OCI-LY1 (cell line): ENCODE measurements at regions not wholly inside any gene's neighbourhood (a gene's known extent, or its start where the extent isn't known, plus 50 kb on each side); places are given as distances from the start of the nearest gene placed in this dataset.

ENCODE experiments used
- H2AFZ ChIP-seq: fragments of 200-600 bp; sonication (generic), shearing (Covaris generic); 2 replicates; pipeline ENCODE4 v1.6.0; 2014; ENCODE audit warnings: antibody characterized with exemption, mild to moderate bottlenecking, low read length
- H3F3A ChIP-seq: fragments of 200-600 bp; sonication (generic), shearing (Covaris generic); 2 replicates; pipeline ENCODE4 v1.6.0; 2014; ENCODE audit warnings: mild to moderate bottlenecking, antibody characterized with exemption, low read length, moderate library complexity; ENCODE audit not compliant: insufficient read depth
- H3K27ac ChIP-seq: fragments of 200-600 bp; sonication (generic); 2 replicates; pipeline ENCODE4 v1.5.1; 2014; ENCODE audit warnings: low read length, mixed run types, mild to moderate bottlenecking, low read depth; ENCODE audit not compliant: poor library complexity, severe bottlenecking
- H3K27me3 ChIP-seq: fragments of 200-600 bp; sonication (generic); 2 replicates; pipeline ENCODE4 v1.6.0; 2014; ENCODE audit warnings: antibody characterized with exemption, mild to moderate bottlenecking, low read length, moderate library complexity; ENCODE audit not compliant: insufficient read depth
- H3K36me3 ChIP-seq: fragments of 200-600 bp; sonication (generic); 2 replicates; pipeline ENCODE4 v1.6.1; 2014; ENCODE audit warnings: mild to moderate bottlenecking, antibody characterized with exemption, low read length, moderate library complexity, mixed read lengths; ENCODE audit not compliant: insufficient read depth
- H3K4me1 ChIP-seq: fragments of 200-600 bp; sonication (generic); 2 replicates; pipeline ENCODE4 v1.5.1; 2014; ENCODE audit warnings: mild to moderate bottlenecking, low read length, moderate library complexity; ENCODE audit not compliant: insufficient read depth, severe bottlenecking
- H3K4me2 ChIP-seq: fragments of 200-600 bp; sonication (generic), shearing (Covaris generic); 2 replicates; pipeline ENCODE4 v1.6.1; 2014; ENCODE audit warnings: low read length
- H3K4me3 ChIP-seq: fragments of 200-600 bp; sonication (generic); 2 replicates; pipeline ENCODE4 v1.5.1; 2014; ENCODE audit warnings: low read length, low read depth, mild to moderate bottlenecking, mixed read lengths; ENCODE audit not compliant: poor library complexity, severe bottlenecking
- H3K79me2 ChIP-seq: fragments of 200-600 bp; shearing (Covaris generic); 2 replicates; pipeline ENCODE4 v1.6.1; 2016; ENCODE audit warnings: mixed run types, low read length, mixed read lengths; ENCODE audit not compliant: insufficient read depth
- H3K9ac ChIP-seq: fragments of 200-600 bp; sonication (generic), shearing (Covaris generic); 2 replicates; pipeline ENCODE4 v1.6.1; 2014; ENCODE audit warnings: mild to moderate bottlenecking, low read length, mixed read lengths
- H3K9me2 ChIP-seq: fragments of 200-600 bp; sonication (generic), shearing (Covaris generic); 2 replicates; pipeline ENCODE4 v1.6.1; 2014; ENCODE audit warnings: low read depth, mild to moderate bottlenecking, low read length, mixed read lengths
- H3K9me3 ChIP-seq: fragments of 200-600 bp; shearing (Covaris generic); 2 replicates; pipeline ENCODE4 v1.6.1; 2014; ENCODE audit warnings: low read length, mixed read lengths
- H4K20me1 ChIP-seq: fragments of 200-600 bp; sonication (generic), shearing (Covaris generic); 2 replicates; pipeline ENCODE4 v1.6.0; 2016; ENCODE audit warnings: mild to moderate bottlenecking, low read length; ENCODE audit not compliant: insufficient read depth
- CTCF ChIP-seq: fragments of 200-600 bp; sonication (generic), shearing (Covaris generic); IDR thresholded peaks from 2 replicates; pipeline ENCODE4 v1.5.1; 2017; ENCODE audit warnings: mild to moderate bottlenecking, antibody characterized with exemption, low read length, moderate library complexity, mixed read lengths
- EZH2 ChIP-seq: fragments of 200-600 bp; sonication (generic), shearing (Covaris generic); IDR thresholded peaks from 2 replicates; pipeline ENCODE4 v1.8.0; 2017; ENCODE audit warnings: borderline replicate concordance, mixed run types, mild to moderate bottlenecking, antibody characterized with exemption, low read length, moderate library complexity, mixed read lengths

GRCh38 chr5:44568519-44568918 is 179.3 kb upstream of the FGF10 start:
- Histone ChIP-seq H3K4me1 (no peaks in the 10 kb centered on the region), H3K9ac (no peak overlapping the region), H3F3A (no peaks in the 10 kb centered on the region), H3K27ac (no peak overlapping the region), H2AFZ (no peak overlapping the region), H4K20me1 (no peaks in the 10 kb centered on the region), H3K27me3 (no peaks in the 10 kb centered on the region), H3K79me2 (no peaks in the 10 kb centered on the region), H3K36me3 (no peaks in the 10 kb centered on the region), H3K9me2 (no peaks in the 10 kb centered on the region), H3K4me2 (no peak overlapping the region), H3K4me3 (no peak overlapping the region), H3K9me3 (no peaks in the 10 kb centered on the region)
- TF ChIP-seq EZH2 (no peak), CTCF (no peak)

- Histone ChIP-seq H3K4me1 (no peaks in the 10 kb centered on the region), H3K27ac (no peak overlapping the region), H3K9ac (no peak overlapping the region), H4K20me1 (no peaks in the 10 kb centered on the region), H3K4me3 (no peak overlapping the region), H3K36me3 (no peaks in the 10 kb centered on the region), H3K79me2 (no peaks in the 10 kb centered on the region), H3K9me3 (no peaks in the 10 kb centered on the region), H3K9me2 (no peaks in the 10 kb centered on the region), H3K4me2 (no peak overlapping the region), H2AFZ (no peak overlapping the region), H3F3A (no peaks in the 10 kb centered on the region), H3K27me3 (no peaks in the 10 kb centered on the region)
- no peak for TF ChIP-seq EZH2
- no peak for TF ChIP-seq CTCF
Measured at GRCh38 chr5:44565902-44566301, 176.7 kb upstream of the FGF10 start.

- Histone ChIP-seq H3K4me1 (no peaks in the 10 kb centered on the region), H3K79me2 (no peaks in the 10 kb centered on the region), H3K9me2 (no peaks in the 10 kb centered on the region), H3F3A (no peaks in the 10 kb centered on the region), H3K9me3 (no peaks in the 10 kb centered on the region), H3K9ac (no peak overlapping the region), H3K27ac (no peak overlapping the region), H3K36me3 (no peaks in the 10 kb centered on the region), H3K4me2 (no peak overlapping the region), H3K27me3 (no peaks in the 10 kb centered on the region), H2AFZ (no peak overlapping the region), H3K4me3 (no peak overlapping the region), H4K20me1 (no peaks in the 10 kb centered on the region)
- TF ChIP-seq EZH2, result no peak
- no peak for TF ChIP-seq CTCF
Measured at GRCh38 chr5:44565360-44565759, 176.1 kb upstream of the FGF10 start.
